GM06990 (cell line): ENCODE measurements at regions not wholly inside any gene's neighbourhood (a gene's known extent, or its start where the extent isn't known, plus 50 kb on each side); places are given as distances from the start of the nearest gene placed in this dataset.

ENCODE experiments used
- DNase-seq: peaks from one replicate; pipeline ENCODE4 v3.0.0-alpha.2; 2011; ENCODE audit not compliant: insufficient read length; ENCODE audit errors: extremely low read depth
- H3K27me3 ChIP-seq: replicated peaks from 2 replicates; pipeline ENCODE4 v1.6.0; 2011; ENCODE audit warnings: low read length; ENCODE audit not compliant: control insufficient read depth, insufficient read depth
- H3K36me3 ChIP-seq: 2 replicates; pipeline ENCODE4 v1.5.1; 2011; ENCODE audit warnings: low read length; ENCODE audit not compliant: control insufficient read depth, insufficient read depth
- H3K4me3 ChIP-seq: replicated peaks from 2 replicates; pipeline ENCODE4 v1.5.1; 2011; ENCODE audit warnings: low read depth, mild to moderate bottlenecking, control low read depth, low read length
- TF ChIP-seq, protein P1 (sequence below): IDR thresholded peaks from 2 replicates; pipeline ENCODE4 v1.5.1; 2011; ENCODE audit warnings: low read length, control low read depth, mild to moderate bottlenecking, inconsistent platforms; ENCODE audit not compliant: insufficient read depth, poor library complexity, severe bottlenecking

DNA sequence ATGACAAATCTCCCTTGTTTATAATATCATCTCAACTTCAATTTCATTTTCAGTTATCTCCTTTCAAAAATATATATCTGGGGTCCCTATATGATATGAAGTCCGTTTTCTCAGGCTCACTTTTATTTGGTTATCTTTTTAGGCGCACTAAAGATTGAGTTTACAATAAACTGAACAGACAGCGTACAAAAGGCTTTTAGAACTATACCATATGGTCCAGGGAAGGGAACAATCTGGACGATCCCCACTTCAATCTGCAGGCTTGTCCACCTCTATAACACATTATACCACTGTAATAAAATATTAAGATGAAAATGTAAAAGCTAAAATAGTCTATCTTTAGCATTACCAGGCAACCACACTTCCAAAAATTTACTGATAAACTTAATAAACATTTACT is 289.9 kb downstream of the ZEB2 start:
- Histone ChIP-seq H3K36me3 (no peaks in the 10 kb centered on the region), H3K4me3 (no peak overlapping the region), H3K27me3 (no peaks in the 10 kb centered on the region)
- no peak for DNase-seq
- TF ChIP-seq, protein P1, sequence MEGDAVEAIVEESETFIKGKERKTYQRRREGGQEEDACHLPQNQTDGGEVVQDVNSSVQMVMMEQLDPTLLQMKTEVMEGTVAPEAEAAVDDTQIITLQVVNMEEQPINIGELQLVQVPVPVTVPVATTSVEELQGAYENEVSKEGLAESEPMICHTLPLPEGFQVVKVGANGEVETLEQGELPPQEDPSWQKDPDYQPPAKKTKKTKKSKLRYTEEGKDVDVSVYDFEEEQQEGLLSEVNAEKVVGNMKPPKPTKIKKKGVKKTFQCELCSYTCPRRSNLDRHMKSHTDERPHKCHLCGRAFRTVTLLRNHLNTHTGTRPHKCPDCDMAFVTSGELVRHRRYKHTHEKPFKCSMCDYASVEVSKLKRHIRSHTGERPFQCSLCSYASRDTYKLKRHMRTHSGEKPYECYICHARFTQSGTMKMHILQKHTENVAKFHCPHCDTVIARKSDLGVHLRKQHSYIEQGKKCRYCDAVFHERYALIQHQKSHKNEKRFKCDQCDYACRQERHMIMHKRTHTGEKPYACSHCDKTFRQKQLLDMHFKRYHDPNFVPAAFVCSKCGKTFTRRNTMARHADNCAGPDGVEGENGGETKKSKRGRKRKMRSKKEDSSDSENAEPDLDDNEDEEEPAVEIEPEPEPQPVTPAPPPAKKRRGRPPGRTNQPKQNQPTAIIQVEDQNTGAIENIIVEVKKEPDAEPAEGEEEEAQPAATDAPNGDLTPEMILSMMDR, result no peak

DNA sequence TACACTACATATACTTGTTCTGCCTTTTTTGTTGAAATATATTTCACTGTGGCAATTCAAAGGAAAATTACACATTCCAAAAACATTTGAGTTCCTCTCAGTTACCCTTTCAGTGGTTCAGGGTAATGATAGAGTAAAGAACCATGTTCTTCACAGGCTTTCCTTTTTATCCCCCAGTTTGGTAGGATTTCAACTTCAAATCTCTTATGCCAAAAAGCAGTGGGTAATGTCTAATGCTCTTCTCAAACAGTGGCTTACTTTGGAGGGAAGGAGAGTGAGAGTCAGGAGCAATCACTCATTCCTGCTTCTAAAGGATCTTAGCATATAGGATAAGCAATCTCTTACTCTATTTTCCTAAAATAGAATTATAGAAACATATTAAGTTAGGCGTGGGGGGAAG is 290.6 kb downstream of the ZEB2 start:
- DNase-seq, result no peak
- no peaks in the 10 kb centered on the region for H3K27me3 ChIP-seq

GRCh38 chr2:144227427-144228105 is 292.4 kb downstream of the ZEB2 start:
- H3K36me3 ChIP-seq, result no peaks in the 10 kb centered on the region
- no peak for DNase-seq
- H3K27me3 ChIP-seq, result no peaks in the 10 kb centered on the region
- TF ChIP-seq, protein P1, result no peak
- H3K4me3 ChIP-seq, result no peak overlapping the region

More for the DNA sequence above, 290.6 kb downstream of the ZEB2 start:
- Histone ChIP-seq H3K36me3 (no peaks in the 10 kb centered on the region), H3K4me3 (no peak overlapping the region)
- TF ChIP-seq, protein P1, result no peak

DNA sequence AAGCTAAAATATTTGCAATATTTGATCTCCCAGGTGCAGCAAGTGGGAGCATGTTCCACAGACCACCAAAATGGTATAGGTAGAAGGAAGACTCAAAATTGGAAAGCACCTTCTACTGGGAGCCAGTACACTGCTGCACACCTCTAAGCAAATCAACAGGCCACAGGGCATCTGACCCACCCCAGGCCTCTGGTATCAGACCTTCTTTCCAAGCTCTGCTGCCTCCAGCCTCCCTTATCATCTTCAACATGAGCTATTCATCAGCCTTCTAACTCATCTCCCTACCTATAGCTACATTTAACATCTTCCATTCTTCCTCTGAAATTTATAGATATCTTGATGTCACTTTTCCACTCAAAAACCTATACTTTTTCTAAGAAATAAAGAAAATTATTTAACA is 294.8 kb downstream of the ZEB2 start:
- no peak for DNase-seq
- TF ChIP-seq, protein P1, result no peak
- no peaks in the 10 kb centered on the region for H3K36me3 ChIP-seq
- no peaks in the 10 kb centered on the region for H3K27me3 ChIP-seq
- H3K4me3 ChIP-seq, result no peak overlapping the region

- TF ChIP-seq, protein P1, result no peak
- DNase-seq, result no peak
- H3K36me3 ChIP-seq, result no peaks in the 10 kb centered on the region
- no peaks in the 10 kb centered on the region for H3K27me3 ChIP-seq
- H3K4me3 ChIP-seq, result no peak overlapping the region
These were observed 295.4 kb downstream of the ZEB2 start for GRCh38 chr2:144224472-144224871.

DNA sequence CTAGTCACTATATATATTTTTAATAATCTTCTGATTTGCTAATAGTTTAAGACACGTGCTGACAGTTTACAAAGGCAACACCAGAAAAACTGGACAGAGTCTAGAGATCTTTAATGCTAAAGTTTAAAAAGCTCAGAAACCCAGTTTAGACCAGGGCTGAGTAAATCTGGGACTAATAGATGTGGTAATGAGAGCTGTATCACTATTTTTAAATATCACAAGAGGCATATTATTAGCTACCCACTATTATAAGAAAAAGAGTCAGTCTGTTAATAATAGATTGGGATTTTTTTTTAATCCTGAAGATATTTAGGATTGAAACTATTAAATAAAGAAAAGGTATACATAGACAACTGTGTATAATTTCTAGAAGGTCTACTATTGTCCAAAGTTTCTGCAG is 299.9 kb downstream of the ZEB2 start:
- Histone ChIP-seq H3K36me3 (no peaks in the 10 kb centered on the region), H3K27me3 (no peaks in the 10 kb centered on the region), H3K4me3 (no peak overlapping the region)
- TF ChIP-seq, protein P1, result no peak
- no peak for DNase-seq
